Adrenal gland (tissue), 5 donors: ENCODE measurements at regions not wholly inside any gene's neighbourhood (a gene's known extent, or its start where the extent isn't known, plus 50 kb on each side); places are given as distances from the start of the nearest gene placed in this dataset.

Experiments
- CTCF ChIP-seq, 6 experiments: fragments of 450-650 bp in 4 of 6; fragments of 200-600 bp in 2 of 6; sonication (generic) in 1 of 6; IDR thresholded peaks; 1 replicate in 5 of 6; 2 replicates in 1 of 6; pipeline versions ENCODE4 v1.5.1 to v1.8.0; 2016 to 2021; ENCODE audit warnings: antibody characterized with exemption in 6 of 6, mild to moderate bottlenecking in 2 of 6, moderate library complexity in 1 of 6
- POLR2A ChIP-seq, 2 donors: fragments of 450-650 bp; IDR thresholded peaks; one replicate each; pipeline ENCODE4 v1.6.1; 2017; ENCODE audit warnings: antibody characterized with exemption in 2 of 2, mild to moderate bottlenecking in 2 of 2, moderate library complexity in 1 of 2
- donor health status: DM: no; HTN: no; CAD: no.

GRCh38 chr11:29025001-29025400 lies 916.8 kb downstream of the METTL15 start:
- TF ChIP-seq CTCF (IDR thresholded peaks at IDR 0.05) (no peak), POLR2A (IDR thresholded peaks at IDR 0.05) (no peak)
